Hypothalamus (tissue), 51 donors: ENCODE measurements at regions not wholly inside any gene's neighbourhood (a gene's known extent, or its start where the extent isn't known, plus 50 kb on each side); places are given as distances from the start of the nearest gene placed in this dataset.
A peak's percentile ranks its signal among the peaks of the same experiment; 100 is the strongest.
"Not testable (repeated sequence)": the region's sequence is repeated elsewhere in the genome, so short reads cannot be mapped to it uniquely, and the experiment has no call there.

Source experiments
- DNase-seq, 51 donors: peaks; one replicate each; lab custom pipeline; 2025; lab: John Stamatoyannopoulos, UW

- DNase-seq: no peak
Observed at GRCh38 chr14:49250109-49250508, 336.1 kb downstream of the RPS29 start.

- no peak for DNase-seq
Observed at GRCh38 chr14:49249022-49249421, 337.2 kb downstream of the RPS29 start.

- not testable (repeated sequence) for DNase-seq
Observed at GRCh38 chr14:49243777-49244176, 342.4 kb downstream of the RPS29 start.

GRCh38 chr14:49240383-49240782, 345.8 kb downstream of the RPS29 start:
- no peak for DNase-seq

- DNase-seq: no peak
Observed at GRCh38 chr14:49228552-49228951, 357.6 kb downstream of the RPS29 start.

- no peak for DNase-seq
Observed at GRCh38 chr14:49221316-49221715, 364.9 kb downstream of the RPS29 start.

GRCh38 chr14:49220492-49220891, 365.7 kb downstream of the RPS29 start:
- no peak for DNase-seq

GRCh38 chr14:49218436-49219092, 367.6 kb downstream of the RPS29 start:
- peak in 1 of 51 donors; percentile 15 for DNase-seq

GRCh38 chr14:49212721-49213120, 373.5 kb downstream of the RPS29 start:
- no peak for DNase-seq

GRCh38 chr14:49209416-49209815, 376.8 kb downstream of the RPS29 start:
- DNase-seq: no peak

- DNase-seq: no peak
Observed at GRCh38 chr14:49206828-49207227, 379.4 kb downstream of the RPS29 start.

GRCh38 chr14:49203676-49204075, 382.5 kb downstream of the RPS29 start:
- no peak for DNase-seq

GRCh38 chr14:49199159-49199558, 387.0 kb downstream of the RPS29 start:
- DNase-seq: no peak

- DNase-seq: no peak
Observed at GRCh38 chr14:49196327-49196726, 389.9 kb downstream of the RPS29 start.

- DNase-seq: peak in 5 of 51 donors; percentile 1 to 16 (median 3)
Observed at GRCh38 chr14:49194067-49194466, 392.1 kb downstream of the RPS29 start.

GRCh38 chr14:49193332-49194065, 392.7 kb downstream of the RPS29 start:
- no peak for DNase-seq

GRCh38 chr14:49191380-49191779, 394.8 kb downstream of the RPS29 start:
- no peak for DNase-seq

GRCh38 chr14:49189375-49189774, 396.8 kb downstream of the RPS29 start:
- DNase-seq: no peak

GRCh38 chr14:49187799-49188198, 398.4 kb downstream of the RPS29 start:
- DNase-seq: no peak

GRCh38 chr14:49173765-49174373, 412.3 kb downstream of the RPS29 start:
- DNase-seq: peak in 8 of 51 donors; percentile 1 to 55 (median 4)

GRCh38 chr14:49164074-49164473, 422.1 kb downstream of the RPS29 start:
- DNase-seq: no peak

- DNase-seq: no peak
Observed at GRCh38 chr14:49160983-49161382, 425.2 kb downstream of the RPS29 start.
